ENCODE measurements at regions not wholly inside any gene's neighbourhood (a gene's known extent, or its start where the extent isn't known, plus 50 kb on each side); places are given as distances from the start of the nearest gene placed in this dataset.

DNA sequence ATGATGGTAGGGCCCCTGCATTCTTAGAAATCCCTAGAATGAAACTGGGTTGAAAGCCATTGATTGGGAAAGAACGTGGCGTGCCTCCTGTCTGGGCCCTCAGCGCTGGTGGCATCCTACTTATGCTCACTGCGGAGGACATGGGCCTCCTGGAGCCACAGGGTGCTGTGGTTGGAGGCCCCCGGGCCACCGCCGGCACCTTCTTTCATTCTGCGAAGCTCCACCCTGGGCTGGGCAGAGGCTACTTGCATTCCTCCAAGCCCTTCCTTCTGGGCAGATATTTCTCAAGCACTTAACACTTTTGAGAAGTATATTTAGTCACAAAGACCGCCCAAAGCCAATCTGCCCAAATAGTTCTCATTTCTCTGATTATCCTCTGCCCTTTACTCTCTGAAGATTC is 311.9 kb downstream of the MYCN start:
- WGBS, 2 donors = 60 to 83% methylated on average over 9 of the region's 9 CpGs
- Histone ChIP-seq H3K9me3 (ENCODE audit: control insufficient read depth in 4 of 4, insufficient read depth in 3 of 4, low read length in 3 of 4) (no peaks in the 10 kb centered on the region), H3K36me3 (ENCODE audit: control insufficient read depth in 4 of 4, insufficient read depth in 4 of 4, low read length in 4 of 4) (no peaks in the 10 kb centered on the region), H3K27ac (ENCODE audit: low read depth in 1 of 2, low read length in 1 of 2) (no peak overlapping the region), H3K27me3 (ENCODE audit: control insufficient read depth in 3 of 3, insufficient read depth in 3 of 3, low read length in 2 of 3) (peaks cover 0 to 4% (median 0%) of the 10 kb centered on the region in 3 donors), H3K4me3 (no peak overlapping the region), H3K9ac (ENCODE audit: insufficient read depth in 1 of 2, low read length in 2 of 2) (no peak overlapping the region), H3K4me1 (ENCODE audit: control insufficient read depth in 5 of 5, insufficient read depth in 5 of 5, low read length in 5 of 5) (peaks cover 0 to 19% (median 0%) of the 10 kb centered on the region in 5 donors)
- DNase-seq (peak in 1 of 3 donors; percentile 14), ATAC-seq (ENCODE audit: insufficient read depth, low FRiP score) (peak; percentile 50)
- TF ChIP-seq, protein P1, sequence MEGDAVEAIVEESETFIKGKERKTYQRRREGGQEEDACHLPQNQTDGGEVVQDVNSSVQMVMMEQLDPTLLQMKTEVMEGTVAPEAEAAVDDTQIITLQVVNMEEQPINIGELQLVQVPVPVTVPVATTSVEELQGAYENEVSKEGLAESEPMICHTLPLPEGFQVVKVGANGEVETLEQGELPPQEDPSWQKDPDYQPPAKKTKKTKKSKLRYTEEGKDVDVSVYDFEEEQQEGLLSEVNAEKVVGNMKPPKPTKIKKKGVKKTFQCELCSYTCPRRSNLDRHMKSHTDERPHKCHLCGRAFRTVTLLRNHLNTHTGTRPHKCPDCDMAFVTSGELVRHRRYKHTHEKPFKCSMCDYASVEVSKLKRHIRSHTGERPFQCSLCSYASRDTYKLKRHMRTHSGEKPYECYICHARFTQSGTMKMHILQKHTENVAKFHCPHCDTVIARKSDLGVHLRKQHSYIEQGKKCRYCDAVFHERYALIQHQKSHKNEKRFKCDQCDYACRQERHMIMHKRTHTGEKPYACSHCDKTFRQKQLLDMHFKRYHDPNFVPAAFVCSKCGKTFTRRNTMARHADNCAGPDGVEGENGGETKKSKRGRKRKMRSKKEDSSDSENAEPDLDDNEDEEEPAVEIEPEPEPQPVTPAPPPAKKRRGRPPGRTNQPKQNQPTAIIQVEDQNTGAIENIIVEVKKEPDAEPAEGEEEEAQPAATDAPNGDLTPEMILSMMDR (IDR thresholded peaks at IDR 0.05; ENCODE audit: control extremely low read depth, extremely low read depth) = no peak

DNA sequence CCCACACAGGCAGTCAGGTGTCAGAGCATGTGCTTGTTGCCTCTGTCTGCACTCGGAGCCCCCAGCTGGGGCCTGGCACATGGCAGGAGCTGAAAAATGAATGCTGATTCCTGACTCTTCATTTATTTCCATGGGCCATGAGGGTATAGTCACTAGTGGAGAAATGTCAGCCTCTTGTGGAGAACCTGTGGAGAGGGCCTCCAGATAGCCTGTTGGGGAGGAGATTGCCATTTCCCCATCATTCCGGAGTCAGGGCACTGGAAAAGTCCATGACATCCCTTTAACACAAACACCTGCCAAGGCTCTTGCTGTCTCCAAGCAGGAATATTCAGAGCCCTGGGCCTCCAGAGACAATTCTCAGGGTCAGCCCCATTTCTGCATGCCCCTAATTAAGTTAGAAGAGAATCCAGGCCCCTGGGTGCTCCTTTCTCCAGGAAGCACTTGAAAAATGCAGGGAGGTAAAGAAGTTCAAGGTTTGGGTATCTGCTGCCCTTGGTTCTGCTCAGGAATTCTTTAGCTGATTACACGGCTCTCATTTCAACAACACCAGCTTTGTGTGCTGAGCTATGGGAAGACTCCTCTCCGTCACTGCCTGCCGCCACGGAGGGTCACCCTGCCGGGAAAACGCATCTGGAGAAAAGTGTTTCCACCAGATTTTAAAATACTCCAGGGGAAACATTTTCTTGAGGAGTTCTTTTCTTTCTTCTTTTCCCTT is 311.3 kb downstream of the MYCN start:
- Histone ChIP-seq H3K36me3 (ENCODE audit: control insufficient read depth in 4 of 4, insufficient read depth in 4 of 4, low read length in 4 of 4) (no peaks in the 10 kb centered on the region), H3K4me1 (ENCODE audit: control insufficient read depth in 5 of 5, insufficient read depth in 5 of 5, low read length in 5 of 5) (peaks cover 0 to 21% (median 0%) of the 10 kb centered on the region in 5 donors), H3K9me3 (ENCODE audit: control insufficient read depth in 4 of 4, insufficient read depth in 3 of 4, low read length in 3 of 4) (no peaks in the 10 kb centered on the region), H3K9ac (ENCODE audit: insufficient read depth in 1 of 2, low read length in 2 of 2) (no peak overlapping the region), H3K27me3 (ENCODE audit: control insufficient read depth in 3 of 3, insufficient read depth in 3 of 3, low read length in 2 of 3) (peaks cover 0 to 4% (median 0%) of the 10 kb centered on the region in 3 donors), H3K27ac (ENCODE audit: low read depth in 1 of 2, low read length in 1 of 2) (no peak overlapping the region), H3K4me3 (no peak overlapping the region)
- WGBS, 2 donors = 80 to 85% methylated on average over 8 of the region's 8 CpGs
- DNase-seq = peak in 1 of 3 donors; percentile 29
- TF ChIP-seq, protein P1 (IDR thresholded peaks at IDR 0.05; ENCODE audit: control extremely low read depth, extremely low read depth) = no peak
- no peak for ATAC-seq (ENCODE audit: insufficient read depth, low FRiP score)

DNA sequence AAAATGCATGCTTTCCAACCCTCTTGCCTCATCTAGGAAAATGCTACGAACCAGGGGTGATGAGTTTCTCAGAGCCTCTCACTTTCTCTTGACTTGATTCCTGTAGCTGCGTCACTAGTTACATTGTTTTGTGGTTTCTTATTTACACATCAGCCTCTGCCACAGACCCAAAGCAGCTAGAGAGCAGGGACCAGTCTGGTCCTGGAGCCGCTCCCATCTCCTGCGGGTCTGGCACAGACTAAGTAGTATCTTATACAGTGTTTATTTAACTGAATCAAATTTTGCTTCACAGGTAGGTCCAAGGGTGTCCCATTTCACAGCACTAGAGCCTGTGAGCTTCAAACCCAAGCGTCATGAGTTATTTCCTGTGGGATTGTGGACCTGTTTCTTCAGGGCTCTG is 310.5 kb downstream of the MYCN start:
- Histone ChIP-seq H3K27me3 (ENCODE audit: control insufficient read depth in 3 of 3, insufficient read depth in 3 of 3, low read length in 2 of 3) (peaks cover 0 to 4% (median 0%) of the 10 kb centered on the region in 3 donors), H3K36me3 (ENCODE audit: control insufficient read depth in 4 of 4, insufficient read depth in 4 of 4, low read length in 4 of 4) (no peaks in the 10 kb centered on the region), H3K9ac (ENCODE audit: insufficient read depth in 1 of 2, low read length in 2 of 2) (no peak overlapping the region), H3K9me3 (ENCODE audit: control insufficient read depth in 4 of 4, insufficient read depth in 3 of 4, low read length in 3 of 4) (no peaks in the 10 kb centered on the region), H3K4me3 (no peak overlapping the region), H3K27ac (ENCODE audit: low read depth in 1 of 2, low read length in 1 of 2) (no peak overlapping the region), H3K4me1 (ENCODE audit: control insufficient read depth in 5 of 5, insufficient read depth in 5 of 5, low read length in 5 of 5) (peaks cover 0 to 21% (median 0%) of the 10 kb centered on the region in 5 donors)
- TF ChIP-seq, protein P1 (IDR thresholded peaks at IDR 0.05; ENCODE audit: control extremely low read depth, extremely low read depth) = no peak
- DNase-seq = no peak
- no peak for ATAC-seq (ENCODE audit: insufficient read depth, low FRiP score)
- WGBS, 2 donors = 65 to 83% methylated on average over 5 of the region's 5 CpGs
